ENCODE measurements at regions not wholly inside any gene's neighbourhood (a gene's known extent, or its start where the extent isn't known, plus 50 kb on each side); places are given as distances from the start of the nearest gene placed in this dataset.
"Not testable (repeated sequence)": the region's sequence is repeated elsewhere in the genome, so short reads cannot be mapped to it uniquely, and the experiment has no call there.

- DNase-seq (ENCODE audit: low spot score) = no peak
Measured at GRCh38 chr2:205865056-205865455, 182.8 kb downstream of the NRP2 start.

GRCh38 chr2:205864491-205864890 is 182.2 kb downstream of the NRP2 start:
- DNase-seq (ENCODE audit: low spot score) = no peak

- DNase-seq (ENCODE audit: low spot score) = not testable (repeated sequence)
Measured at GRCh38 chr2:205862761-205863160, 180.5 kb downstream of the NRP2 start.

GRCh38 chr2:205860885-205861284 is 178.6 kb downstream of the NRP2 start:
- DNase-seq (ENCODE audit: low spot score) = no peak

- DNase-seq (ENCODE audit: low spot score) = no peak
Measured at GRCh38 chr2:205860181-205860580, 177.9 kb downstream of the NRP2 start.

- no peak for DNase-seq (ENCODE audit: low spot score)
Measured at GRCh38 chr2:205858881-205859441, 176.7 kb downstream of the NRP2 start.

GRCh38 chr2:205858275-205858674 is 176.0 kb downstream of the NRP2 start:
- DNase-seq (ENCODE audit: low spot score) = no peak

GRCh38 chr2:205857520-205858237 is 175.4 kb downstream of the NRP2 start:
- DNase-seq (ENCODE audit: low spot score) = no peak

GRCh38 chr2:205852457-205852856 is 170.2 kb downstream of the NRP2 start:
- DNase-seq (ENCODE audit: low spot score) = no peak

- no peak for DNase-seq (ENCODE audit: low spot score)
Measured at GRCh38 chr2:205850611-205851010, 168.3 kb downstream of the NRP2 start.

GRCh38 chr2:205850132-205850531 is 167.8 kb downstream of the NRP2 start:
- DNase-seq (ENCODE audit: low spot score) = no peak

- no peak for DNase-seq (ENCODE audit: low spot score)
Measured at GRCh38 chr2:205849136-205849535, 166.8 kb downstream of the NRP2 start.

GRCh38 chr2:205848601-205849000 is 166.3 kb downstream of the NRP2 start:
- DNase-seq (ENCODE audit: low spot score) = no peak
